Natural killer cell (primary cell): ENCODE measurements at regions not wholly inside any gene's neighbourhood (a gene's known extent, or its start where the extent isn't known, plus 50 kb on each side); places are given as distances from the start of the nearest gene placed in this dataset.

Source experiments
- ATAC-seq, 3 donors: fragments of 150-1000 bp in 2 of 3; fragments of 200-7000 bp in 1 of 3; cut with Tn5 transposase; 1 replicate in 1 of 3; 2 replicates in 2 of 3; pipeline ENCODE4 v1.10.0; 2021; ENCODE audit warnings: mild to moderate bottlenecking in 2 of 3, moderate library complexity in 2 of 3
- DNase-seq, 2 donors: peaks; one replicate each; pipeline versions ENCODE4 v3.0.0 to v3.0.0-alpha.2; 2013 to 2021; ENCODE audit warnings: mixed read lengths in 1 of 2
- H3K27ac ChIP-seq: one replicate; pipeline ENCODE4 v1.5.1; 2013; ENCODE audit warnings: mild to moderate bottlenecking, low read length
- H3K27me3 ChIP-seq: one replicate; pipeline ENCODE4 v1.6.1; 2013; ENCODE audit warnings: low read length; ENCODE audit not compliant: control insufficient read depth, insufficient read depth
- H3K36me3 ChIP-seq: one replicate; pipeline ENCODE4 v1.6.1; 2013; ENCODE audit warnings: low read length; ENCODE audit not compliant: control insufficient read depth, insufficient read depth
- H3K4me1 ChIP-seq: one replicate; pipeline ENCODE4 v1.6.1; 2013; ENCODE audit warnings: low read length; ENCODE audit not compliant: control insufficient read depth, insufficient read depth
- H3K4me3 ChIP-seq: one replicate; pipeline ENCODE4 v1.5.1; 2013; ENCODE audit warnings: low read length
- H3K9me3 ChIP-seq: one replicate; pipeline ENCODE4 v1.6.1; 2013; ENCODE audit warnings: low read length; ENCODE audit not compliant: control insufficient read depth, insufficient read depth
- H3K27ac Mint-ChIP-seq, 2 donors: one replicate each; pipeline ENCODE4 v1.8.0; 2022; ENCODE audit warnings: mild to moderate bottlenecking in 2 of 2, mixed read lengths in 2 of 2, moderate library complexity in 1 of 2
- H3K27me3 Mint-ChIP-seq, 2 donors: one replicate each; pipeline ENCODE4 v1.8.0; 2022; ENCODE audit warnings: low read depth in 2 of 2, mixed read lengths in 2 of 2
- H3K36me3 Mint-ChIP-seq: one replicate; pipeline ENCODE4 v1.8.0; 2022; ENCODE audit warnings: mixed read lengths
- H3K4me1 Mint-ChIP-seq, 2 donors: one replicate each; pipeline ENCODE4 v1.8.0; 2022; ENCODE audit warnings: mixed read lengths in 2 of 2
- H3K4me3 Mint-ChIP-seq: one replicate; pipeline ENCODE4 v1.8.0; 2022; ENCODE audit warnings: mild to moderate bottlenecking, moderate library complexity, mixed read lengths
- H3K9me3 Mint-ChIP-seq, 2 donors: one replicate each; pipeline ENCODE4 v1.8.0; 2022; ENCODE audit warnings: mixed read lengths in 2 of 2
- WGBS: methylation state at CpG from one replicate; pipeline ENCODE4 v1.1.7; 2013; ENCODE audit warnings: missing lambda C conversion rate; ENCODE audit not compliant: insufficient coverage; 5-methylcytosine and 5-hydroxymethylcytosine counted together
- intact Hi-C: fragments of 100-400 bp; cut with micrococcal nuclease; formaldehyde crosslinking; loops from one replicate; pipeline ENCODE4 v1.14.2; 2022
- TF ChIP-seq, protein P1 (sequence below): fragments of 200-600 bp; IDR thresholded peaks from one replicate; pipeline ENCODE4 v1.8.0; 2022; ENCODE audit warnings: antibody characterized with exemption

DNA sequence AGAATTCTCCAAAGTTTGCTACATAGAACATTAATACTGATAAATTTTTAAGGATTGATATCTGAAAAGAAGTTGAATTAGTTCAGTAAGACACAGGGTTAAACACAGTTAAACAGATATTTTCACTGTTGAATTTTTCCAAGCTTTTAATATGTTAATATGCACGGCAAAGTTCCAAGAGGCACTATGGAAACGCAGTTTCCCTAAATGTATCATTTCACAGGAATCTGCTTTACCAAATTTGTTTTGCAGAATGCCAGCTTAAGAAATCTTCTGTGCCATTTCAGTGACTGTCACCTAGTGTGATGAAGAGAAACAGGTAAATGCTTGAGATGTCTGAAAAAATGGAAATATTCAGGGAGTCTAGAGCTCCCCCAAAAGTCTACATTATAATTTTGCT, 395.9 kb upstream of the GRIA3 start:
- Mint-ChIP-seq H3K27ac (no peak overlapping the region), H3K27me3 (no peaks in the 10 kb centered on the region), H3K9me3 (peaks cover 0 to 14% of the 10 kb centered on the region in 2 donors), H3K4me1 (no peaks in the 10 kb centered on the region), H3K4me3 (no peak overlapping the region), H3K36me3 (no peaks in the 10 kb centered on the region)
- TF ChIP-seq, protein P1, sequence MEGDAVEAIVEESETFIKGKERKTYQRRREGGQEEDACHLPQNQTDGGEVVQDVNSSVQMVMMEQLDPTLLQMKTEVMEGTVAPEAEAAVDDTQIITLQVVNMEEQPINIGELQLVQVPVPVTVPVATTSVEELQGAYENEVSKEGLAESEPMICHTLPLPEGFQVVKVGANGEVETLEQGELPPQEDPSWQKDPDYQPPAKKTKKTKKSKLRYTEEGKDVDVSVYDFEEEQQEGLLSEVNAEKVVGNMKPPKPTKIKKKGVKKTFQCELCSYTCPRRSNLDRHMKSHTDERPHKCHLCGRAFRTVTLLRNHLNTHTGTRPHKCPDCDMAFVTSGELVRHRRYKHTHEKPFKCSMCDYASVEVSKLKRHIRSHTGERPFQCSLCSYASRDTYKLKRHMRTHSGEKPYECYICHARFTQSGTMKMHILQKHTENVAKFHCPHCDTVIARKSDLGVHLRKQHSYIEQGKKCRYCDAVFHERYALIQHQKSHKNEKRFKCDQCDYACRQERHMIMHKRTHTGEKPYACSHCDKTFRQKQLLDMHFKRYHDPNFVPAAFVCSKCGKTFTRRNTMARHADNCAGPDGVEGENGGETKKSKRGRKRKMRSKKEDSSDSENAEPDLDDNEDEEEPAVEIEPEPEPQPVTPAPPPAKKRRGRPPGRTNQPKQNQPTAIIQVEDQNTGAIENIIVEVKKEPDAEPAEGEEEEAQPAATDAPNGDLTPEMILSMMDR = no peak
- H3K4me3 ChIP-seq = no peak overlapping the region
- no peaks in the 10 kb centered on the region for H3K36me3 ChIP-seq
- intact Hi-C loops = no loop called here
- H3K27me3 ChIP-seq = no peaks in the 10 kb centered on the region
- ATAC-seq (no peak), DNase-seq (no peak)
- 100% methylated on average over 2 of the region's 2 CpGs for WGBS
- no peak overlapping the region for H3K27ac ChIP-seq
- no peaks in the 10 kb centered on the region for H3K9me3 ChIP-seq
- H3K4me1 ChIP-seq = no peaks in the 10 kb centered on the region

- intact Hi-C loops = no loop called here
- DNase-seq (no peak), ATAC-seq (no peak)
- H3K9me3 ChIP-seq = no peaks in the 10 kb centered on the region
- no peaks in the 10 kb centered on the region for H3K4me1 ChIP-seq
- WGBS = no CpG with 5 or more reads among the region's 3 CpGs
- no peak overlapping the region for H3K27ac Mint-ChIP-seq
- H3K4me1 Mint-ChIP-seq = no peaks in the 10 kb centered on the region
- H3K4me3 Mint-ChIP-seq = no peak overlapping the region
- no peaks in the 10 kb centered on the region for H3K36me3 Mint-ChIP-seq
- no peak overlapping the region for H3K4me3 ChIP-seq
- H3K27ac ChIP-seq = no peak overlapping the region
- H3K36me3 ChIP-seq = no peaks in the 10 kb centered on the region
- H3K9me3 Mint-ChIP-seq = peaks cover 2 to 7% of the 10 kb centered on the region in 2 donors
- no peaks in the 10 kb centered on the region for H3K27me3 Mint-ChIP-seq
- TF ChIP-seq, protein P1 = no peak
- H3K27me3 ChIP-seq = no peaks in the 10 kb centered on the region
Measured at GRCh38 chrX:122790376-122791095, 393.5 kb upstream of the GRIA3 start.

DNA sequence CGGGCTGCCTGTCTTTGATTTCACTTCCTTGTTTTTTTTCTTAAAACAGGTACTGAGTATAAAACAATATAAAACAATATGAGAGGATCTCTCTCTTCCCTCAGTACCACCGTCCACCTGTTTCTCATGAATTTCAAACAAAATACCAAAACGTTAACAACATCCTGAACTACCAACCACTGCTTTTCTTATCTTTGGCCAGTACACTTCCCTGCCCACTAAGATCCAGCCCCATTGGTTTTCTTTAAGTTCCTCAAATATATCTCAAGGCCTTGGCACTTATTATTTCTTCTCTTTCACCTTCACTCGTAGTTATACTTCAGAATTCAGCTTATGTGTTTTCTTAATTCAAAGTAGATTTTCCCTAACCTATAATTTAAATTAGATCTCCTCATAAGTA, 370.2 kb upstream of the GRIA3 start:
- H3K9me3 ChIP-seq = no peaks in the 10 kb centered on the region
- TF ChIP-seq, protein P1 = no peak
- H3K4me3 ChIP-seq = no peak overlapping the region
- H3K36me3 ChIP-seq = no peaks in the 10 kb centered on the region
- ATAC-seq (no peak), DNase-seq (no peak)
- no peaks in the 10 kb centered on the region for H3K4me1 ChIP-seq
- Mint-ChIP-seq H3K9me3 (peaks cover 6 to 14% of the 10 kb centered on the region in 2 donors), H3K4me1 (no peaks in the 10 kb centered on the region), H3K27me3 (no peaks in the 10 kb centered on the region), H3K4me3 (no peak overlapping the region), H3K27ac (no peak overlapping the region), H3K36me3 (no peaks in the 10 kb centered on the region)
- 27% methylated on average over 2 of the region's 4 CpGs for WGBS
- H3K27ac ChIP-seq = no peak overlapping the region
- no peaks in the 10 kb centered on the region for H3K27me3 ChIP-seq
- intact Hi-C loops = no loop called here

GRCh38 chrX:122816288-122816687, 367.8 kb upstream of the GRIA3 start:
- Histone ChIP-seq H3K4me3 (no peak overlapping the region), H3K4me1 (no peaks in the 10 kb centered on the region), H3K27ac (no peak overlapping the region), H3K36me3 (no peaks in the 10 kb centered on the region), H3K27me3 (no peaks in the 10 kb centered on the region), H3K9me3 (no peaks in the 10 kb centered on the region)
- intact Hi-C loops = no loop called here
- H3K4me1 Mint-ChIP-seq = no peaks in the 10 kb centered on the region
- WGBS = no CpG with 5 or more reads among the region's 1 CpG
- TF ChIP-seq, protein P1 = no peak
- H3K36me3 Mint-ChIP-seq = no peaks in the 10 kb centered on the region
- H3K27ac Mint-ChIP-seq = no peak overlapping the region
- H3K4me3 Mint-ChIP-seq = no peak overlapping the region
- peaks cover 13 to 18% of the 10 kb centered on the region in 2 donors for H3K9me3 Mint-ChIP-seq
- no peaks in the 10 kb centered on the region for H3K27me3 Mint-ChIP-seq
- no peak for ATAC-seq
- no peak for DNase-seq
